ENCODE measurements at regions not wholly inside any gene's neighbourhood (a gene's known extent, or its start where the extent isn't known, plus 50 kb on each side); places are given as distances from the start of the nearest gene placed in this dataset.
"Not testable (repeated sequence)": the region's sequence is repeated elsewhere in the genome, so short reads cannot be mapped to it uniquely, and the experiment has no call there.

DNA sequence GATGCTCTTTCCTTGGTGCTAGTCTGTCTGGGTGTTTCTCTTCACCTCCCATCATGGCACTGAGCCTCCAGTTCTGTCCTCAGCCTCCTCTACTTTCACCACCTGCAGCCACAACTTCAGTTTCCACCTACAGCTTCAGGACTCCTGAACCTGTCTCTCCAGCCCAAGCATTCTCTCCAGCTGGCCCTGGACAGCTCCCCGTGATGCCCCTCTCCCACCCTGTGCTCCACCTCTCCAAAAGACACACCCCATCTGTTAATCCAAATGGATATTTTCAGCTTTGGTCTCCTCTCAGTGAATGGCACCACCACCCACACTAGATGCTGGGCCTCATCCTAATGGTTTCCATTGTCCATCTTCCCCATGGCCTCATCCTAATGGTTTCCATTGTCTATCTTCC, 79.5 kb upstream of the NEDD9 start:
- WGBS (ENCODE audit: insufficient coverage): 89% methylated on average over 1 of the region's 1 CpG
- Histone ChIP-seq H3K27me3 (ENCODE audit: control insufficient read depth, insufficient read depth, low read length) (no peaks in the 10 kb centered on the region), H3K36me3 (ENCODE audit: control insufficient read depth, insufficient read depth, low read length) (no peaks in the 10 kb centered on the region), H3K4me3 (ENCODE audit: low read depth, low read length) (no peak overlapping the region), H3K4me1 (ENCODE audit: control insufficient read depth, insufficient read depth, low read length) (no peaks in the 10 kb centered on the region), H3K27ac (ENCODE audit: low read depth, low read length) (no peak overlapping the region), H3K9me3 (ENCODE audit: control insufficient read depth, insufficient read depth, low read length) (no peaks in the 10 kb centered on the region)
- no peak for DNase-seq (ENCODE audit: low read depth in 4 of 6, low spot score in 6 of 6)

DNA sequence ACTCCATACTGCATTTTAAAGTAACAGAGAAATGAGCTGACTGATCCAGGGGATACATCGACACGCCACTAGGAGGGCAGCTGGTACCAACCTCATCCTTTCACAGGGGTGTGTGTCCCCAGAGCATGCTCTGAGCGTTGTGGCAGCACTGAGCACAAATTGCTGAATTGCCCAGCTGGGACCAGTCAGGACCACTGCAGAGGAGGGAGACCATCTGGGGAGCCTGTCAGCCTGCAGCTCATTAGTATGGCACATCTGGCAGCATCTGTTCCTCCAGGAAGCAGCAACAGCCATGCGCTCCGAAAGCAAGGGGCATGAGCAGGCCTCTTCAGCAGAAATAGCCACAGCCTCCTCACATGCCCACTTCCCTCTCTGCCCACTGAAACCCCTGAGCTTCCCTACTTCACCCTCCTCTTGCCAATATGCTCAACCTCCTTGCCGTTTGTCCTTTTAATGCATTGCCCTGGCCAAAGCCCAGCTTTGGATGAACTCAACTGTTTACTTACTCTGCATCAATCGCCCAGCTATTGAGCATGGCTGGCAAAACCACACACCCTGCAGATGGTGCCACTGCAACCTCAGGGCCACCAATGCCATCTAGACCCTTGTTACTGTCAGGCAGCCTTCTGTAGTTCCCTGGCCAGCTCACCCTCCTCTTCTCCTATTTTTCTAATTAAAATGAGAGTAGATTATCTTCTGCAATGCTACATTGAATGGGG, 77.6 kb upstream of the NEDD9 start:
- WGBS (ENCODE audit: insufficient coverage): 52% methylated on average over 6 of the region's 7 CpGs
- no peak overlapping the region for H3K27ac ChIP-seq (ENCODE audit: low read depth, low read length)
- H3K36me3 ChIP-seq (ENCODE audit: control insufficient read depth, insufficient read depth, low read length): no peaks in the 10 kb centered on the region
- no peaks in the 10 kb centered on the region for H3K4me1 ChIP-seq (ENCODE audit: control insufficient read depth, insufficient read depth, low read length)
- DNase-seq (ENCODE audit: low read depth in 4 of 6, low spot score in 6 of 6): peak in 1 of 6 donors; percentile 82
- no peaks in the 10 kb centered on the region for H3K9me3 ChIP-seq (ENCODE audit: control insufficient read depth, insufficient read depth, low read length)
- no peaks in the 10 kb centered on the region for H3K27me3 ChIP-seq (ENCODE audit: control insufficient read depth, insufficient read depth, low read length)
- no peak overlapping the region for H3K4me3 ChIP-seq (ENCODE audit: low read depth, low read length)

DNA sequence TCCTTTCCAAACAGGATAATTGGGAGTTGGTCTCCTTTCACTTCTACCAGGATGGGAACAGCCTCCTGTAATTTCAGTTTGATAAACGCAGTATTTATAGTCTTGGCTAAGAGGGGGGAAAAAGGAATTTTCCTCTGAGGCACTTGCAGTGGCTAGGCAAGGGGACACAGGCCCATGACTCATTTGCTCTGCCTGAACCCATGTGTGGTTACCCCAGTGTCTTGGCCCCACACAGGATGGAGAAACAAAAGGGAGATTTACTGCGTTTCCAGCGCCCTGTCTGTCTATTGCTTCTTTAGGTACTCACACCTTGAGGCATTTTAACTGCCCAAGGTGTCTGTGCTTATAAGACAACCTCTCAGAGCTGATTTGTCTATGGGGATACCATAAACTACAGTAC, 74.8 kb upstream of the NEDD9 start:
- no CpG with 5 or more reads among the region's 3 CpGs for WGBS (ENCODE audit: insufficient coverage)
- Histone ChIP-seq H3K9me3 (ENCODE audit: control insufficient read depth, insufficient read depth, low read length) (no peaks in the 10 kb centered on the region), H3K27ac (ENCODE audit: low read depth, low read length) (no peak overlapping the region), H3K4me3 (ENCODE audit: low read depth, low read length) (no peak overlapping the region), H3K36me3 (ENCODE audit: control insufficient read depth, insufficient read depth, low read length) (no peaks in the 10 kb centered on the region), H3K27me3 (ENCODE audit: control insufficient read depth, insufficient read depth, low read length) (no peaks in the 10 kb centered on the region), H3K4me1 (ENCODE audit: control insufficient read depth, insufficient read depth, low read length) (no peaks in the 10 kb centered on the region)
- no peak for DNase-seq (ENCODE audit: low read depth in 4 of 6, low spot score in 6 of 6)

DNA sequence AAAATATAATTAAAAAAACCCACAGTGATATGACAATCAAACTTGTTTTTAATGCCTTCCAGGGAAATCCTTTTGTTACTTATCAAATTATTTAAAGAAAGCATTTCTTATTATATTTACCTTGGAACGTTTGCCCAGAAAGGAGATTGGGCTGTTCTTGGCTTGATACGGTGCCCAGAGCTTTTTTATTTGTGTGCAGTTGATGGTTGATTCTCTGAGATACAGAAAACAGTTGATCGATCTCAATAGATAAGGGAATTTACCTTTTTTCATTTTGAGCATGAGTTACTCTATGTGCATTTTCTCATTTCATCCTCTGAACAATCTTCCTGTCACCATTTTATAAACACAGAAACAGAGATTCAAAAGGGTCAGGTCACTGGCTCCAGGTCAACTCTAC, 72.5 kb upstream of the NEDD9 start:
- no peak overlapping the region for H3K4me3 ChIP-seq (ENCODE audit: low read depth, low read length)
- no peaks in the 10 kb centered on the region for H3K36me3 ChIP-seq (ENCODE audit: control insufficient read depth, insufficient read depth, low read length)
- DNase-seq (ENCODE audit: low read depth in 4 of 6, low spot score in 6 of 6): no peak
- no peaks in the 10 kb centered on the region for H3K4me1 ChIP-seq (ENCODE audit: control insufficient read depth, insufficient read depth, low read length)
- WGBS (ENCODE audit: insufficient coverage): no CpG with 5 or more reads among the region's 3 CpGs
- no peaks in the 10 kb centered on the region for H3K27me3 ChIP-seq (ENCODE audit: control insufficient read depth, insufficient read depth, low read length)
- no peak overlapping the region for H3K27ac ChIP-seq (ENCODE audit: low read depth, low read length)
- H3K9me3 ChIP-seq (ENCODE audit: control insufficient read depth, insufficient read depth, low read length): no peaks in the 10 kb centered on the region

DNA sequence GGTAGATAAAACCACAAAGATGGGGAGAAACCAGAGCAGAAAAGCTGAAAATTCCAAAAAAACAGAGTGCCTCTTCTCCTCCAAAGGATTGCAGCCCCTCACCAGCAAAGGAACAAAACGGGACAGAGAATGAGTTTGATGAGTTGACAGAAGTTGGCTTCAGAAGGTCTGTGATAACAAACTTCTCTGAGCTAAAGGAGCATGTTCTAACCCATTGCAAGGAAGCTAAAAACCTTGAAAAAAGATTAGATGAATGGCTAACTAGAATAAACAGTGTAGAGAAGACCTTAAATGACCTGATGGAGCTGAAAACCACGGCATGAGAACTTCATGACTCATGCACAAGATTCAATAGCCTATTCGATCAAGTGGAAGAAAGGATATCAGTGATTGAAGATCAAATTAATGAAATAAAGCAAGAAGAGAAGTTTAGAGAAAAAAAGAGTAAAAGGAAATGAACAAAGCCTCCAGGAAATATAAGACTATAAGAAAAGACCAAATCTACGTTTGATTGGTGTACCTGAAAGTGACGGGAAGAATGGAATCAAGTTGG, 67.5 kb upstream of the NEDD9 start:
- H3K27me3 ChIP-seq (ENCODE audit: control insufficient read depth, insufficient read depth, low read length); H3K4me3 ChIP-seq (ENCODE audit: low read depth, low read length); H3K27ac ChIP-seq (ENCODE audit: low read depth, low read length); H3K4me1 ChIP-seq (ENCODE audit: control insufficient read depth, insufficient read depth, low read length); DNase-seq (ENCODE audit: low read depth in 4 of 6, low spot score in 6 of 6); H3K36me3 ChIP-seq (ENCODE audit: control insufficient read depth, insufficient read depth, low read length); H3K9me3 ChIP-seq (ENCODE audit: control insufficient read depth, insufficient read depth, low read length): not testable (repeated sequence)
- no CpG with 5 or more reads among the region's 5 CpGs for WGBS (ENCODE audit: insufficient coverage)

DNA sequence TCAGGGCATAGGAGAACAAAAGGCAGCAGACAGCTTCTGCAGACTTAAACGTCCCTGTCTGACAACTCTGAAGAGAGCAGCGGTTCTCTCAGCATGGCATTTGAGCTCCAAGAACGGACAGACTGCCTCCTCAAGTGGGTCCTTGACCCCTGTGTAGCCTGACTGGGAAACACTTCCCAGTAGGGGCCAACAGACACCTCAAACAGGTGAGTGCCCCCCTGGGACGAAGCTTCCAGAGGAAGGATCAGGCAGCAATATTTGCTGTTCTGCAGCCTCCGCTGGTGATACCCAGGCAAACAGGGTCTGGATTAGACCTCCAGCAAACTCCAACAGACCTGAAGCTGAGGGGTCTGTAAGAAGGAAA, 66.9 kb upstream of the NEDD9 start:
- H3K9me3 ChIP-seq (ENCODE audit: control insufficient read depth, insufficient read depth, low read length); H3K27me3 ChIP-seq (ENCODE audit: control insufficient read depth, insufficient read depth, low read length); DNase-seq (ENCODE audit: low read depth in 4 of 6, low spot score in 6 of 6); H3K4me1 ChIP-seq (ENCODE audit: control insufficient read depth, insufficient read depth, low read length); H3K4me3 ChIP-seq (ENCODE audit: low read depth, low read length); H3K36me3 ChIP-seq (ENCODE audit: control insufficient read depth, insufficient read depth, low read length); H3K27ac ChIP-seq (ENCODE audit: low read depth, low read length): not testable (repeated sequence)
- 59% methylated on average over 4 of the region's 5 CpGs for WGBS (ENCODE audit: insufficient coverage)

DNA sequence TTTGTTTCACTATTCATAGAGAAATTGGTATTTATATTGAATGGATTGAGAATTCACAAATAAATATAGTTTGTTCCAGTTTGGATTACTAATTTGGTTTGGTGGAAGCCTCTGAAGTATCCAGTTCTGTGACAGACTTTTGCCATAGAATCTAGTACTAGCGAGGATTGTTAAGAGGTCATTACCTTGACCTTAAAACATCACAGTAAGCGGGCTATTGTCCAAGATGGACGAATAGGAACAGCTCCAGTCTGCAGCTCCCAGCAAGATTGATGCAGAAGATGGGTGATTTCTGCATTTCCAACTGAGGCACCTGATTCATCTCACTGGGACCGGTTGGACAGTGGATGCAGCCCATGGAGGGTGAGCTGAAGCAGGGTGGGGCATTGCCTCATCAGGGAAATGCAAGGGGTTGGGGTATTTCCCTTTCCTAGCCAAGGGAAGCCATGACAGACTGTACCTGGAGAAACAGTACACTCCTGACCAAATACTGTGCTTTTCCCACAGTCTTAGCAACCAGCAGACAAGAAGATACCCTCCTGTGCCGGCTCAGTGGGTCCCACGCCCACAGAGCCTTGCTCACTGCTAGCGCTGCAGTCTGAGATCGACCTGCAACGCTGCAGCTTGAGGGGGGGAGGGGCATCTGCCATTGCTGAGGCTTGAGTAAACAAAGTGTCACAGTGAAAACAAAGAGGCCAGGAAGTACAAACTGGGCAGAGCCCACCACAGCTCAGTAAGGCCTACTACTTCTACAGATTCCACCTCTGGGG, 66.4 kb upstream of the NEDD9 start:
- Histone ChIP-seq H3K36me3 (ENCODE audit: control insufficient read depth, insufficient read depth, low read length) (no peaks in the 10 kb centered on the region), H3K27me3 (ENCODE audit: control insufficient read depth, insufficient read depth, low read length) (no peaks in the 10 kb centered on the region), H3K4me3 (ENCODE audit: low read depth, low read length) (no peak overlapping the region), H3K9me3 (ENCODE audit: control insufficient read depth, insufficient read depth, low read length) (no peaks in the 10 kb centered on the region), H3K4me1 (ENCODE audit: control insufficient read depth, insufficient read depth, low read length) (no peaks in the 10 kb centered on the region), H3K27ac (ENCODE audit: low read depth, low read length) (no peak overlapping the region)
- DNase-seq (ENCODE audit: low read depth in 4 of 6, low spot score in 6 of 6): peak in 1 of 6 donors; percentile 26
- 42% methylated on average over 5 of the region's 9 CpGs for WGBS (ENCODE audit: insufficient coverage)

DNA sequence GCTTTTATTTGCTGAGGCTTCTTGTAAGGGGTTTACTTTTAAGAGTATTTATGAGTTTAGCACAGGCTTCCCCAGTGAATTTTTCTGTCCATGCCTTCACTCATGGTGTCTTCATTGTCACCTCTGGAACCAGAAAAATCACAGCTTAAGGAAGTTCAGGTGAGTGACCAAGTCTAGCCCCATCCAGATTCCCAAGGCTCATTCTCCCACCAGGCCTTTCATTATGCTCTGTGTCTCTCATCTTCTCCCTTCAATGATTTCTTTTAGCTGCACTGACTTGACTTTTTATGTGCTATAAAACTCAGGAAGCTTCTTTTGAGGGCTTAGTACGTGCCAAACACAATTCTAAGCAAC, 64.9 kb upstream of the NEDD9 start:
- no peak overlapping the region for H3K27ac ChIP-seq (ENCODE audit: low read depth, low read length)
- H3K36me3 ChIP-seq (ENCODE audit: control insufficient read depth, insufficient read depth, low read length): no peaks in the 10 kb centered on the region
- no peaks in the 10 kb centered on the region for H3K27me3 ChIP-seq (ENCODE audit: control insufficient read depth, insufficient read depth, low read length)
- H3K9me3 ChIP-seq (ENCODE audit: control insufficient read depth, insufficient read depth, low read length): no peaks in the 10 kb centered on the region
- no peak for DNase-seq (ENCODE audit: low read depth in 4 of 6, low spot score in 6 of 6)
- H3K4me3 ChIP-seq (ENCODE audit: low read depth, low read length): no peak overlapping the region
- WGBS (ENCODE audit: insufficient coverage): no CpG with 5 or more reads among the region's 1 CpG
- no peaks in the 10 kb centered on the region for H3K4me1 ChIP-seq (ENCODE audit: control insufficient read depth, insufficient read depth, low read length)

DNA sequence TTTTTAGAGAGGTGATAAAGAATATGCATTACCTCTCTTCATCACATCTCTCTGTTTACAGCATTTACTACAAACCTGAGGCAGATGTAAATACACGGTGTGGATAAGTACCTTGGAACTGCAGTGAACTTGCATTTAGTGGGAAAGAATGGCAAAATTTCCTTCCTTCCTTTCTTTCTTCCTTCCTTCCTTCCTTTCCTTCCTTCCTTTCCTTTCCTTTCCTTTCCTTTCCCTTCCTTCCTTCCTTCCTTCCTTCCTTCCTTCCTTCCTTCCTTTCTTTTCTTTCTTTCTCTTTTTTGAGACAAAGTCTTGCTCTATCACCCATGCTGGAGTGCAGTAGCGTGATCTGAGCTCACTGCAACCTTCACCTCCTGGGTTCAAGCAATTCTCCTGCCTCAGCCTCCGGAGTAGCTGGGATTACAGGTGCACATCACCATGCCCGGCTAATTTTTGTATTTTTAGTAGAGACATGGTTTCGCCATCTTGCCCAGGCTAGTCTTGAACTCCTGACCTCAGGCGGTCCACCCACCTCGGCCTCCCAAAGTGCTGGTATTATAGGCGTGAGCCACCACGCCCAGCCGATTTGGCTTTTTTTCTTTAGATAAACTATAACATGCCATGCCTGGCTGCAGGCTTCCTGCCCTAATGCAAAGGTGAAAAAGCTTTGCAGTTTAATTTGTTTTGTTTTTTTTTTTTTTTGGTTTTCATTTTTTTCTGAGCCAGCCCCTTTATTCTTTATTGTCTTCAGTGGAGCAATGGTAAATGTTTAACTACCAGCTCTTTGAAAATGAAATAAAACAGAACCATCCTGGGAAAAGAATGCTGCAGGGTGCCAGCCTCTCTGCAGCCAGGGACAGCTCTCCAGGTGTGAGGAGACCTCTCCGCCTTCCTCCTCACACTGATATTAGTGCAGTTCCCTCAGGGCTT, 64.2 kb upstream of the NEDD9 start:
- Histone ChIP-seq H3K9me3 (ENCODE audit: control insufficient read depth, insufficient read depth, low read length) (no peaks in the 10 kb centered on the region), H3K4me3 (ENCODE audit: low read depth, low read length) (no peak overlapping the region), H3K4me1 (ENCODE audit: control insufficient read depth, insufficient read depth, low read length) (no peaks in the 10 kb centered on the region), H3K27ac (ENCODE audit: low read depth, low read length) (no peak overlapping the region), H3K36me3 (ENCODE audit: control insufficient read depth, insufficient read depth, low read length) (no peaks in the 10 kb centered on the region), H3K27me3 (ENCODE audit: control insufficient read depth, insufficient read depth, low read length) (no peaks in the 10 kb centered on the region)
- no peak for DNase-seq (ENCODE audit: low read depth in 4 of 6, low spot score in 6 of 6)
- WGBS (ENCODE audit: insufficient coverage): 97% methylated on average over 5 of the region's 11 CpGs
